GM18505 (cell line): ENCODE measurements at regions not wholly inside any gene's neighbourhood (a gene's known extent, or its start where the extent isn't known, plus 50 kb on each side); places are given as distances from the start of the nearest gene placed in this dataset.

ENCODE experiments used
- ATAC-seq: cut with Tn5 transposase; IDR thresholded peaks from one replicate; pipeline ENCODE4 v1.9.1; 2021; ENCODE audit not compliant: unreplicated experiment
- POLR2A ChIP-seq: IDR thresholded peaks from 4 replicates; pipeline ENCODE4 v1.6.1; 2011; ENCODE audit warnings: borderline replicate concordance; ENCODE audit not compliant: insufficient read depth, insufficient read length; ENCODE audit errors: extremely low read depth

- TF ChIP-seq POLR2A: no peak
- ATAC-seq: no peak
These were observed 246.9 kb upstream of the KCNJ16 start for GRCh38 chr17:69828087-69828486.

DNA sequence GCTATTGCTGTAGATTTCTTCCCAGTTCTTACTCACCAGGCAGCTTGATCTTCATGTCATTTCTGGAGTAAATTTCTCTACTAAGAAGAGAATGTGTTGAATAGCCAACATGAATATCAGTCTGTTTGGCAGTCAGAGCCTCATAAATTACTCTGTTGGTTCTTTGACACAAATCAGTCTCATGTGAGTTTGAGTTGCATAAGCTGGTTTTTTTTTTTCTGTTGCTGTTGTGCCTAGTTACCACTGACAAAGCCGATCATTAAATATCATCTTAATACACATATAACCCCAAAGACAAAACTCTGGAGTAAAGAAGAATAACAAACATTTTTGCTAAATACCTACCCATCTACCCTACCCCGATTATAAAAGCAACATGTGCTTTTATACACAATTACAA lies 240.5 kb upstream of the KCNJ16 start:
- ATAC-seq: no peak
- TF ChIP-seq POLR2A: no peak

GRCh38 chr17:69851736-69852135 lies 223.3 kb upstream of the KCNJ16 start:
- no peak for TF ChIP-seq POLR2A
- no peak for ATAC-seq

GRCh38 chr17:69853541-69854224 lies 221.3 kb upstream of the KCNJ16 start:
- TF ChIP-seq POLR2A: no peak
- ATAC-seq: no peak

DNA sequence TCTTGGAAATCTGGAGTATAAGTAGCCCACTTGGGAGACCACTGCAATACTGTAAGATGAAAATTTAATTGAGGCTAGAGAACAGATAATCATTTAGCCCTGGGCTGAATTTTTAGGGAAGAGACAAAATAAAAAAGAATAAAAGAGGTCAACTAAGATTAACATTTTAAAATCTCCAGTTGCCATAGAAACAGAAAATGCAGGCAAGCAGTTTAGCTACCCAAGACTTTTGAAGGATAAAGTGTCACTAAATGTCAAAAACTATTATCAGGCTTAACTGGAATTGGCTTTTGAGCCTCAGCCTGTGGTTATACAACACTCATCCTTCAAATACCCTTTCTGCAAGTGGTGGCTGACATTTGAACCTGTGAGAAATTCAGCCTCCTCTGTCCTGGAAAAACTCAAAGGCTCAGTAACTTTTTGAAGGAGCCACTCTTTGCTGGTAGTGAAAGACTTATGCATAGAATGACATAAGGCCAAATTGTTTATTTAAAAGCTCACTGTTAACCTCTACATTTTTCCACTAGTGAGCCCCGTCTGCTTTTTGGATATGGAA lies 220.7 kb upstream of the KCNJ16 start:
- ATAC-seq: no peak
- no peak for TF ChIP-seq POLR2A

DNA sequence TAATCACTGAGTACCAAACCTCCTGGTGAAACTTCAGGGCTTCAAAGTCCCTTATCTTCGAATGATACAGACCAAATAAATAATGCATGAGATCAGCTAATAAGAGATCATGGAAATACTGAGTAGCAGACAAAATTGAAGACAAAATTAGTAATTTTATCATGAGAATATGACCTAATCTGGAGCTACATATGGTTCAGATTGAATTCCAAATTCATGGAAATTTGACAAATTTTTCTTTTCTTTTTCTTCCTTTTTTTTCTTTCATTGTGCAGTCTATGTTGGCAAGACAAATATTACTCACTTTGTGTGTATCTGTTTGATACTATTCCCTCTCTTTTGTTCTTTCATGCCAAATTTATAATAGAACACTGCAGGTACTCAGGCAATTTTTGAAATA lies 218.1 kb upstream of the KCNJ16 start:
- no peak for ATAC-seq
- TF ChIP-seq POLR2A: no peak

GRCh38 chr17:69857412-69857835 lies 217.6 kb upstream of the KCNJ16 start:
- no peak for ATAC-seq
- no peak for TF ChIP-seq POLR2A

GRCh38 chr17:69858460-69858859 lies 216.6 kb upstream of the KCNJ16 start:
- no peak for ATAC-seq
- no peak for TF ChIP-seq POLR2A

DNA sequence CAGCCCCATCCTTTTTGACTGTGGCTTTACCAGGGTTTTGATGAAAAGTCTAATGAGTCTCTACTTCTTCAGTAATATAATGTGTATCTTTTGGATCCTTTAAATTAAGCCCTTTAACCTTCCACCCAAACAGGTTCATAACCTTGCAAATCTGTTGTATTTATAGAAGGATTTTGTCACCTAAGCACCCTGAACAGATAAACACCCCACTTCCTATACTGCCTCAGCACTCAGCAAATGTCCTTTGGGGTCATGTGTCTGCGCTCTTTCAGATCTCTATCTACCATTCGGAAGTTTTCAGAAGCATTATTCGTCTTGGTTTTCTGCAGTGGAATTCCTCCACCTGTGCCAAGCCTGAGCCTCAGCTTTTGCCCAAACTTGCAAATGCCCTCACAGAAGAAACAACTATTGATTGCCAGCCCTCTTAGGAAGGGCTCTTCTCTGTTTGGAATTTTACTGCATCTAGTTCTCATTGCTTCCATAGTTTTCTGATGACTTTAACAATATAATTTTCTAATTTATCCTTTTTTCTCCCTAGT lies 214.8 kb upstream of the KCNJ16 start:
- no peak for ATAC-seq
- no peak for TF ChIP-seq POLR2A

DNA sequence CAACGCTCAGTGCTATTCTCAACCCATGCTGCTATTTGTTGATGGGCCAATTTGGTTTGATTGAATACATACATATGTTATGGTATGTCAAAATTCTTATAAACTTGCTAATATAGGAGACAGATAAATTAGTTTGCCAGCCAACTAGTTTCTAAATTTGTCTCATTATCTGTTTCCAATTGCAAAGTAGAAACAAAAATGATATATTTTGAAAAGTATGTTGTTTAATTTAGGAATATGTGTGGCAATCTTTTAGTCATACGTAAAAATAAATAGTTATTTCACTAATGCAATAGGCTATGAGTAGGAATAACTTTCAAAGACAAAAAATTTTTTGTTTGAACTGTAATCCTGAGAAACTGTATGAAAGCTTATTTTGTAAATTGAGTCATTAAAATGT lies 210.6 kb upstream of the KCNJ16 start:
- TF ChIP-seq POLR2A: no peak
- no peak for ATAC-seq

DNA sequence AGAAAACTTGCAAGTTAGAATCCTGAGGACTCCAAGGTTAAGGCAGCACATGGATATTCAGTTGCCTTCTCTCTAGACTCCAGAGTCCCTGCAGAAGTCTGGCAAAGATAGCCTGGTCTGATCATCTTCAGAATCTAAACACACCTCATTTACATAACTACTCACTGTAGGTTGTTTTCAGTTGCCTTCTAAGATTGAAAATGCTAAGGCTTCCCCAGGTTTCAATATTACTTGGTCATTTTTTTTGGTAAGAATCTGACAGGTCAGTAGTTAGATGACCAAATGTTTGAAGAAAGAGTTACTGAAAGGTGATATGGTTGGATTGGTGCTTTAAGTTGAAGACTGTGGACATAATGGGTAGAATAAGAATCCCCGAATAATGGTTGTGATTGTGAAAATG lies 205.4 kb upstream of the KCNJ16 start:
- peak; percentile 88 for ATAC-seq
- no peak for TF ChIP-seq POLR2A

DNA sequence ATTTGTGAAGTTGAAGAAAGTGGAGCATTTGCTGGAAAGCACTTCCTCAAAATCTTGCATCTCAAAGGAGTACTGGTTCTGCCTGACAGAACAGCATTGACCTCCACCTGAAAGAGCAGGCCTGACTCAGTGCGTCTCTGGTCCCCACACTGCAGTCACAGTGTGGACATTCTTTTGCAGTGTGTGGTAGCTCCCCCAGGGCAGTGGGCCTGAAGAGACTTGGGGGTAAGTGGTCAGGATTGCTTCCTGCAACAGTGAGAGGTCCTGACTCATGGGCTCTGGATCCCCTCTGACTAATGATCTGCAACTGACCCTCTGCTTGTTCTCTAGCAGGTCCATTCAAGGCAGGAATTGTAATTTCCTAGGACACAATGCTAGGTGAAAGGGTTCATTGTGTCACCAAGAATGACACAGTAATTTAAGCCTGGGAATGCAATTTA lies 204.9 kb upstream of the KCNJ16 start:
- peak; percentile 56 for ATAC-seq
- no peak for TF ChIP-seq POLR2A

GRCh38 chr17:69870751-69871199 lies 204.2 kb upstream of the KCNJ16 start:
- no peak for ATAC-seq
- no peak for TF ChIP-seq POLR2A

DNA sequence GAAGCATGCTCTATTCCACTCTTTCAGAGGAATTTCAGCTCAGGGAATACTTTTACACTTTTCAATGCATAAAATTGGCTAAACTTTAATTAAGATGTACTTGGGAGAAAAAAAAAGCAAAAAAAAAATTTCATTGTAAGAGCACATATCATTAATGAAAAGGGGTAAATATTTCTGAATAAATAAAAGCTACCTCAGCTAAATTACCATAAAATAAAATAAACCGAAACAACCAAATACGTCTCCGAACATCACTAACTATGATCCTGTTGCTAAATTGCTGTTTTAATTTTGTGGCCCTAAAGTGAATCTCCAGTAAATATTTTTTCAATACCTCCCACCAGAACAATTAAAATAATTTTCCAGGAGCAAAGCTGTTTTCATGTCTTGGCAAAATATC lies 203.7 kb upstream of the KCNJ16 start:
- ATAC-seq: no peak
- TF ChIP-seq POLR2A: no peak
